Osteoblast (primary cell): ENCODE measurements at regions not wholly inside any gene's neighbourhood (a gene's known extent, or its start where the extent isn't known, plus 50 kb on each side); places are given as distances from the start of the nearest gene placed in this dataset.

Experiments
- DNase-seq: peaks from one replicate; pipeline ENCODE4 v3.0.0; 2011; ENCODE audit warnings: low spot score, mixed read lengths; ENCODE audit not compliant: insufficient read length; ENCODE audit errors: missing footprints
- H2AFZ ChIP-seq: 2 replicates; pipeline ENCODE4 v1.6.0; 2011; ENCODE audit warnings: mild to moderate bottlenecking, low read length
- H3K27ac ChIP-seq: 2 replicates; pipeline ENCODE4 v1.5.1; 2011; ENCODE audit warnings: mild to moderate bottlenecking, low read depth, low read length, moderate library complexity
- H3K27me3 ChIP-seq: 2 replicates; pipeline ENCODE4 v1.6.0; 2012; ENCODE audit warnings: mild to moderate bottlenecking, control low read depth, inconsistent platforms, low read length, moderate library complexity; ENCODE audit not compliant: insufficient read depth
- H3K36me3 ChIP-seq: 2 replicates; pipeline ENCODE4 v1.5.1; 2011; ENCODE audit warnings: mild to moderate bottlenecking, low read length, control low read depth, moderate library complexity; ENCODE audit not compliant: insufficient read depth
- H3K4me1 ChIP-seq: 2 replicates; pipeline ENCODE4 v1.5.1; 2011; ENCODE audit warnings: mild to moderate bottlenecking, low read length, control low read depth, moderate library complexity; ENCODE audit not compliant: insufficient read depth
- H3K4me2 ChIP-seq: 2 replicates; pipeline ENCODE4 v1.6.0; 2011; ENCODE audit warnings: mild to moderate bottlenecking, low read length; ENCODE audit not compliant: insufficient read depth
- H3K4me3 ChIP-seq: fragments of 200-600 bp; sonication (generic); 3 replicates; pipeline ENCODE4 v1.5.1; 2012; ENCODE audit warnings: mild to moderate bottlenecking, low read length, inconsistent platforms; ENCODE audit not compliant: insufficient read depth
- H3K79me2 ChIP-seq: 2 replicates; pipeline ENCODE4 v1.6.0; 2012; ENCODE audit warnings: mild to moderate bottlenecking, low read length, control low read depth, inconsistent platforms; ENCODE audit not compliant: insufficient read depth
- H3K9me3 ChIP-seq: 2 replicates; pipeline ENCODE4 v1.5.1; 2011; ENCODE audit warnings: low read depth, low read length, control low read depth
- H4K20me1 ChIP-seq: 2 replicates; pipeline ENCODE4 v1.6.0; 2012; ENCODE audit warnings: mild to moderate bottlenecking, low read length, control low read depth; ENCODE audit not compliant: insufficient read depth
- CTCF ChIP-seq: IDR thresholded peaks from 2 replicates; pipeline ENCODE4 v1.5.1; 2011; ENCODE audit warnings: mild to moderate bottlenecking, low read depth, low read length, moderate library complexity; ENCODE audit errors: extremely low read depth

GRCh38 chr2:45267062-45267792 is 258.0 kb upstream of the SIX2 start:
- Histone ChIP-seq H2AFZ (no peak overlapping the region), H3K9me3 (no peaks in the 10 kb centered on the region), H3K27me3 (no peaks in the 10 kb centered on the region), H3K36me3 (no peaks in the 10 kb centered on the region), H3K4me2 (no peak overlapping the region), H3K79me2 (no peaks in the 10 kb centered on the region), H3K4me1 (peaks cover 9% of the 10 kb centered on the region), H3K27ac (no peak overlapping the region), H3K4me3 (no peak overlapping the region), H4K20me1 (no peaks in the 10 kb centered on the region)
- TF ChIP-seq CTCF = no peak
- DNase-seq = no peak

- H3K4me2 ChIP-seq = no peak overlapping the region
- DNase-seq = no peak
- TF ChIP-seq CTCF = no peak
- no peaks in the 10 kb centered on the region for H4K20me1 ChIP-seq
- H3K4me3 ChIP-seq = no peak overlapping the region
- H3K27me3 ChIP-seq = no peaks in the 10 kb centered on the region
- no peaks in the 10 kb centered on the region for H3K36me3 ChIP-seq
- H3K27ac ChIP-seq = peak overlapping the region; percentile 32
- H2AFZ ChIP-seq = no peak overlapping the region
- peaks cover 9% of the 10 kb centered on the region for H3K4me1 ChIP-seq
- H3K9me3 ChIP-seq = no peaks in the 10 kb centered on the region
- no peaks in the 10 kb centered on the region for H3K79me2 ChIP-seq
Observed at GRCh38 chr2:45265336-45265735, 256.1 kb upstream of the SIX2 start.

GRCh38 chr2:45264227-45265225 is 255.3 kb upstream of the SIX2 start:
- Histone ChIP-seq H3K79me2 (no peaks in the 10 kb centered on the region), H3K4me3 (no peak overlapping the region), H3K4me2 (no peak overlapping the region), H3K36me3 (no peaks in the 10 kb centered on the region), H4K20me1 (no peaks in the 10 kb centered on the region), H3K27ac (peak overlapping the region; percentile 32), H3K4me1 (peaks cover 9% of the 10 kb centered on the region), H2AFZ (peak overlapping the region; percentile 24), H3K9me3 (no peaks in the 10 kb centered on the region), H3K27me3 (no peaks in the 10 kb centered on the region)
- DNase-seq = peak; percentile 77
- no peak for TF ChIP-seq CTCF

GRCh38 chr2:45263147-45263546 is 253.9 kb upstream of the SIX2 start:
- no peak overlapping the region for H3K27ac ChIP-seq
- no peak overlapping the region for H3K4me3 ChIP-seq
- no peaks in the 10 kb centered on the region for H3K36me3 ChIP-seq
- no peak for TF ChIP-seq CTCF
- no peaks in the 10 kb centered on the region for H4K20me1 ChIP-seq
- H3K27me3 ChIP-seq = no peaks in the 10 kb centered on the region
- peak; percentile 34 for DNase-seq
- no peak overlapping the region for H2AFZ ChIP-seq
- H3K4me1 ChIP-seq = peaks cover 9% of the 10 kb centered on the region
- no peaks in the 10 kb centered on the region for H3K79me2 ChIP-seq
- no peak overlapping the region for H3K4me2 ChIP-seq
- H3K9me3 ChIP-seq = no peaks in the 10 kb centered on the region
